ENCODE measurements at regions not wholly inside any gene's neighbourhood (a gene's known extent, or its start where the extent isn't known, plus 50 kb on each side); places are given as distances from the start of the nearest gene placed in this dataset.

DNA sequence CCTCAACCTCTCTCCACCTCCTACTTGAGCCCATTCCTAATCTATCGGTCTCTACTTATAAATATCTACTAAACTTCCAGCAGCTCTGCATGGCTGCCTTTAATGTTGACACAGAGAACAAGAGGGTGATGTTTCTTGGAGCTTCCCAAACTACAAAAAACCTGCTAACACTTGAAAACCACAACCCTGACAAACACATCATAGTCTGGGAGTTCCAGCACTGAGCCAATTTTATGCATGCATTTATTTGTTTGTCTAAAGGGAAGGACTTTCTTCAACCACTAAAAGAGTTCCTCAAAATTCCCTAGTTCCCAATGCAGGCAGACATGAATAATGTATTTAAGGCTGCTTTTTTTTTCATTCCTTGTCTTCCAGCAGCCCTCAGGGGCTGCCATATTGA lies 331.8 kb upstream of the XYLT1 start:
- Histone ChIP-seq H3K27me3 (ENCODE audit: control insufficient read depth, insufficient read depth, low read length) (no peaks in the 10 kb centered on the region), H3K36me3 (ENCODE audit: control insufficient read depth, insufficient read depth, low read length) (no peaks in the 10 kb centered on the region), H3K4me3 (ENCODE audit: low read depth, low read length) (no peak overlapping the region)
- FAIRE-seq (no peak), DNase-seq (ENCODE audit: low read depth) (no peak)
- no peak for TF ChIP-seq CTCF (IDR thresholded peaks at IDR 0.05; ENCODE audit: insufficient read depth, low read length, severe bottlenecking)

DNA sequence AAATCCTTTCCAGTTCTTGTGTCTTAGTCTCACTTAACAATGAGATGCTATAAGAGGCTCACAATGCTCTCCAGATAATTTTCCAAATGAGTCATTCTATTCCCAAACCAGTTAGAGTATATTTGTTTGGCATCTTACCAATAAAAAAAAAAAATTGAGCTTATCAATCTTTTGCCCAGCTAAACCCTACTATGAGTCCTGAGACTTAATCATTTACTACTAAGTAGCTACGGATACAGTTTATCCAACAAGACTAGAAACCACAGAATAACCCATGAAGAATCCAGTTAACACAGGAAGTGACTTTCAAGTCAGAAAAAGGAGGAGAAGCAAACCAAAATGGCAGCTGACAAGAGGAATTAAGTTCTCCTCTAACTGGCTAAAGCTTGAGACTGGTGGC lies 330.3 kb upstream of the XYLT1 start:
- H3K4me3 ChIP-seq (ENCODE audit: low read depth, low read length): no peak overlapping the region
- TF ChIP-seq CTCF (IDR thresholded peaks at IDR 0.05; ENCODE audit: insufficient read depth, low read length, severe bottlenecking): no peak
- no peaks in the 10 kb centered on the region for H3K27me3 ChIP-seq (ENCODE audit: control insufficient read depth, insufficient read depth, low read length)
- no peak for DNase-seq (ENCODE audit: low read depth)
- FAIRE-seq: no peak
- no peaks in the 10 kb centered on the region for H3K36me3 ChIP-seq (ENCODE audit: control insufficient read depth, insufficient read depth, low read length)

DNA sequence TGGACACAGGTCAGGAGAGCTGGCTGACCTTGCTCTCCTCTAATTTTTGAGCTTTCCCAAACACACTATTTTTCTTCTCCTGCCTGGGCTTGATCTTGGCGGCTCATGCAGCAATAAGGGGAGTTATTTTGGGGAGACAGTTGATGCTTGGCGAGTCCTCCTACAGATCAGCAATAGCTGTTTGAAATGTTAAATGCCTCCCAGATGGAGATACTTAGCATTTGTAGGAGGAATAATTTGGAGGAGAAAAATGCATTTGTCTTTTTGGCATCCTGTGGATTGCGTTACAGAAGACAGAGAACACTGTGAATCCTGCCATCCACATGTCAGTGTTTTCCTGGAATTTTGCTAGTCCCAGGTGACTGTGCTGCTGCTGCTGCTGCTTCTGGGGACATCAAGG lies 328.0 kb upstream of the XYLT1 start:
- FAIRE-seq (no peak), DNase-seq (ENCODE audit: low read depth) (no peak)
- Histone ChIP-seq H3K27me3 (ENCODE audit: control insufficient read depth, insufficient read depth, low read length) (no peaks in the 10 kb centered on the region), H3K4me3 (ENCODE audit: low read depth, low read length) (no peak overlapping the region), H3K36me3 (ENCODE audit: control insufficient read depth, insufficient read depth, low read length) (no peaks in the 10 kb centered on the region)
- no peak for TF ChIP-seq CTCF (IDR thresholded peaks at IDR 0.05; ENCODE audit: insufficient read depth, low read length, severe bottlenecking)

- Histone ChIP-seq H3K36me3 (ENCODE audit: control insufficient read depth, insufficient read depth, low read length) (no peaks in the 10 kb centered on the region), H3K27me3 (ENCODE audit: control insufficient read depth, insufficient read depth, low read length) (no peaks in the 10 kb centered on the region), H3K4me3 (ENCODE audit: low read depth, low read length) (no peak overlapping the region)
- FAIRE-seq (no peak), DNase-seq (ENCODE audit: low read depth) (no peak)
- no peak for TF ChIP-seq CTCF (IDR thresholded peaks at IDR 0.05; ENCODE audit: insufficient read depth, low read length, severe bottlenecking)
Measured at GRCh38 chr16:17793354-17793753, 322.6 kb upstream of the XYLT1 start.

GRCh38 chr16:17784073-17784472 lies 313.3 kb upstream of the XYLT1 start:
- Histone ChIP-seq H3K36me3 (ENCODE audit: control insufficient read depth, insufficient read depth, low read length) (no peaks in the 10 kb centered on the region), H3K4me3 (ENCODE audit: low read depth, low read length) (no peak overlapping the region), H3K27me3 (ENCODE audit: control insufficient read depth, insufficient read depth, low read length) (no peaks in the 10 kb centered on the region)
- FAIRE-seq: no peak
- no peak for DNase-seq (ENCODE audit: low read depth)
- no peak for TF ChIP-seq CTCF (IDR thresholded peaks at IDR 0.05; ENCODE audit: insufficient read depth, low read length, severe bottlenecking)

- no peak overlapping the region for H3K4me3 ChIP-seq (ENCODE audit: low read depth, low read length)
- no peaks in the 10 kb centered on the region for H3K27me3 ChIP-seq (ENCODE audit: control insufficient read depth, insufficient read depth, low read length)
- H3K36me3 ChIP-seq (ENCODE audit: control insufficient read depth, insufficient read depth, low read length): no peaks in the 10 kb centered on the region
- TF ChIP-seq CTCF (IDR thresholded peaks at IDR 0.05; ENCODE audit: insufficient read depth, low read length, severe bottlenecking): no peak
- no peak for DNase-seq (ENCODE audit: low read depth)
- FAIRE-seq: no peak
Measured at GRCh38 chr16:17780181-17780580, 309.4 kb upstream of the XYLT1 start.
